Activated CD4-positive, alpha-beta T cell treated with anti-CD3 and anti-CD28 coated beads for 24 hours (primary cell): ENCODE measurements at regions not wholly inside any gene's neighbourhood (a gene's known extent, or its start where the extent isn't known, plus 50 kb on each side); places are given as distances from the start of the nearest gene placed in this dataset.

Source experiments
- DNase-seq, 2 donors: peaks; one replicate each; pipeline ENCODE4 v3.0.0-alpha.2; 2020; ENCODE audit warnings: low read depth in 2 of 2

GRCh38 chr13:80284290-80284689 lies 56.6 kb downstream of the SPRY2 start:
- no peak for DNase-seq

- no peak for DNase-seq
Measured at GRCh38 chr13:80278706-80279105, 62.2 kb downstream of the SPRY2 start.

DNA sequence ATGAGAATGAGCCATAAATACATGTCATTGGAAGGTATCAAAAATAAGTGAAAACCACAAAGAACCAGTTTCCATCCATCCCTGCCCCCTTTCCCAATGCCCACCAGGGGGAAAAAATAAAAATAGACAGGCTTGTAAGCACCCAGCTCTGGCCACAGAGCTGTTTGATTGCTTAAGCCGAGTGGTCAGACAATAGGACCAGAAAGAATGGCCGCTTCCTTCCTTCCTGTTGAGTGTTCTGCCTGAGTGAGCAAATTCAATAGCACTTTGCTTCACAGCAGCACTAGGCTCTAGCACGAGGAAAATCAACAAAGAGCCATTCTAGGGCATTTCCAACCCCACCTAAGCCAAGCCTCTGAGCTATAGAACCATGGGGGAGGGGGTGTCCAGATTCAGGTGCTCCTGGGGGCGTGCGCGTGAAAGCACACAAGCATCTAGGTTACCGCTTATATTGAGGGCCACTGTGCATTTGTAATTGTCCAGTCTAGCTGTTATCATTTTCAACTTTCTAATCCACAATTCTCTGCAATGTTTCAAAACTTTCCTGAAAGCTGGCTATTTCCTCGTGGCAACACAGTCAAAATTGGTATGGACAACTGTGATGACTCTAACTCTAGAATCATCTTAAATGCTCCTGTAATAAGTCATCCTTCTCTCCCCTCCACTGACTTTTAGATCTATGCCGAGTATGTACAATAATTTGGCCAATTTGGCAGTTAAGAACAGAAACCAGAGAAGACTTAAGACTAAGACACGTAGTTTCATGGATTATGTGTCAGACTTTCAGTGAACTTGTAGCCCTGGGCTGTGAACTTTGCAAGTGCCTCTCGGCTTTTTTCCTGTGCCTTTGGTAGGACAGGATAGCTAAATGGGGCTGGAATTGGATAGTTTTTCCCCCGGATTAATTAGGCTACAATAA lies 64.3 kb downstream of the SPRY2 start:
- no peak for DNase-seq

DNA sequence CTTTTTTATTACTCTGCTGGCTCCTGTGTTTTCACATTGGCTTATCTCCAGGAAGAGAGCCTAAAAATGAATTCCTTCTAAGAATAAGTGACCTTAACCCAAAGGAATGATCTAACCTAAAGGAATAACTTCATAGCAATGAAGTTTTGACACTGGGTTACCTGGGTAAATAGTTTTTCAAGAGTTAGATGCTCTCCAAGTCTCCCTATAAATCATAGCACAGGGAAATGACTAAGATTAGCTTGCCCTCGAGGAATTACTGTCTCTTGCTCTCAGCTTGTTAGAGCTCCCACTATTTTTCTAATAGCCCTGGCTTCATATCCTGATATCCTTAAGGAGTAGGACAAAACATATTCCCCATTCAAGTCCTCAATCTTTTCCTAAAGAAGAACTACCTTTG lies 66.3 kb downstream of the SPRY2 start:
- no peak for DNase-seq

- DNase-seq: no peak
Measured at GRCh38 chr13:80273718-80274117, 67.2 kb downstream of the SPRY2 start.

DNA sequence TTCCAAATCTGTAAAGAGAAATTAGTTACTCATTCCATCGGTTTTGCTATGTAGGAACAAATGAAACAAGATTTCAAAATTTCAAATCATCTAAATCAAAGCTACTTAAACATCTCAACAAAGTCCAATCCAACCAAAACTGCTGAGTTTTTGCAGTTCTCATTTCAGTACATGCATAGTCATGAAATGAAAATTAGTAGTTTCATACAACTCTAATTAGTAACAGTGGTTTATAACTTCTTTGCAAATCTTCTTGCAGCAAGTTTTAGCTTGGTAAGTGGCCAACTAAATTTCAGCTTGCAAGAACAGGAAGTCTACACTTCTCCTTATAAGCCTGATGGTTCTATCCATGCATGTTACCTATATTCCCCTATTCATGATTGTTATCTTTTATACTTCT lies 75.6 kb downstream of the SPRY2 start:
- DNase-seq: no peak

GRCh38 chr13:80263745-80264513 lies 77.0 kb downstream of the SPRY2 start:
- DNase-seq: no peak

DNA sequence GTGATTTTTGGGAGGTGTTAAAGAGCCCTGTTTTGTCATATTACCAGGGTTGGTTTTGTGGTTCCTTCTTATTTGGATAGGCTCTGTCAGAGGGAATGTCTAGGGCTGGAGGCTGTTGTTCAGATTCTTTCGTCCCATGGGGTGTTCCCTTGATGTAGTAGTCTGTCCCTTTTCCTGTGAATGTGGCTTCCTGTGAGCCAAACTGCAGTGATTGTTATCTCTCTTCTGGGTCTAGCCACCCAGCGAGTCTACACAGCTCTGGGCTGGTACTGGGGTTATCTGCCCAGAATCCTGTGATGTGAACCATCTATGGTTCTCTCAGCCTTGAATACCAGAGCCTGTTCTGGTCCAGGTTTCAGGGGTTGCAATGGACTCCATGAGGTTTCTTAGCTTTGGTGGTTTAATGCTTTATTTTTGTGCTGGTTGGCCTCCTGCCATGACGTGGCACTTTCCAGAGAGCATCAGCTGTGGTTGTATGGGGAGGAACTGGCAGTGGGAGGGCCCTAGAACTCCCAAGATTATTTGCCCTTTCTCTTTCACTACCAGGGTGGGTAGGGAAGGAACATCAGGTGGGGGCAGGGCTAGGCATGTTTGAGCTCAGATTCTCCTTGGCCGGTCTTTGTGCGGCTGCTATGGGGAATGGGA lies 78.8 kb downstream of the SPRY2 start:
- DNase-seq: no peak

DNA sequence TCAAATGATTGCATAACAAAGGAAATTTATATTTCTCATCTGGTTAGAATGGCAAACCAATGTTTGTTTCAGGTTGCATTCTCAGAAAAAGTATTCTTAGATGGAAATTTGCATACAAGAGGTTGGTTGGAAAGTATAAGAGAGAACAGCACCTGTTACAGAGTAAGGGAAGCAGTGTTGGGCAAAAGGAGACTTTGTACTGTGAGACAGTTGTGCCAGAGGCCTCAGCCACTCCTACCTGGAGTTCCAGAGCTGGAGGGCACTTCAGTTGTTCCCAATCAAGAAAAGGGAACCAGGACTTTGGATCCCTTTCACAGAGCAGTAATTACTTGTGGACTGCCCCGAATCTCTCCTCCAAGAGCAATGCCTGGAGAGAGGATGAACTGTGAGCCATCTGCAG lies 81.8 kb downstream of the SPRY2 start:
- DNase-seq: no peak

DNA sequence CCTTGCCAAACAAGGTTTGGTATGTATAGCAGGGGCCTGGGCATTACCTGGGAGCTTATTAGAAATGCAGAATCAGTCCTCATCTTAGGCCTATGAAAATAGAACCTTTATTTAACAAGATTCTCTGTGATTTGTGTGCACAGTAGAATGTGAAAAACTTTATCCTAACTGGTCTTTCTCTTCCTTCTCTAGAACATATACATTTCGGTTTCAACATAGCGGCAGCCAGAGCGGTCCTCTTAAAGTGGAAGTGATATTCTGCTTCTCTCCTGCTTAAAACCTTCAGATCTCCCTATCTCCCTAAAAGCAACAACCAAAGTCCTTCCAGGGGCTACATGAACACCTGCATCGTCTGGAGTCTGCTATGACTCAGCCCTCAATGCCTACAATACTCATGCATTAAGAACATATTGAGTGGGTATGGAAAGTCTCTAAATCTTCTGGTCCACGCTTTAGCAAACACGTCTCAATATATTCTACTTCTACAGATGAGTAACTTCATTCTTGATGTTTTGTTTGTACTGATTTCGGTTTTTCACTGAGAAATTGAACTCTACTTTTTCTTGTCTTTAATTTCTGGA lies 84.5 kb downstream of the SPRY2 start:
- no peak for DNase-seq

DNA sequence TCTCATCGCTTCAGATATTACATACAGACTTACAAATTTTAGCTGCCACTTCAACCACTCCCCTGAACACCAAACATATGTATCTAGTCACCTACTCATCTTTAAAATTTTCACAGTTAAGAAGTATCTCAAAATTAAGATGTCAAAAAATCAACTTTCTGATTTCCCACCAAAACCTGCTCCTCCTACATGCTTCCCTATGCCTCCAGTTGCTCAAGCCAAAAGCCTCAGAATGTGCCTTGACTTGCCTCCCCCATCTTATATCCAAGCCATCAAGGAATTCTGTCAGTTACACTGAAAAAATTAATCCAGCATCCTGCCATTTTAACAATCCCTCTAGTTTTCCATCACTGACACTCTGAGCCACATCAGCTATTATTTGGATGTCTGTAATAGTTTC lies 85.0 kb downstream of the SPRY2 start:
- no peak for DNase-seq

- no peak for DNase-seq
Measured at GRCh38 chr13:80251403-80251802, 89.5 kb downstream of the SPRY2 start.

DNA sequence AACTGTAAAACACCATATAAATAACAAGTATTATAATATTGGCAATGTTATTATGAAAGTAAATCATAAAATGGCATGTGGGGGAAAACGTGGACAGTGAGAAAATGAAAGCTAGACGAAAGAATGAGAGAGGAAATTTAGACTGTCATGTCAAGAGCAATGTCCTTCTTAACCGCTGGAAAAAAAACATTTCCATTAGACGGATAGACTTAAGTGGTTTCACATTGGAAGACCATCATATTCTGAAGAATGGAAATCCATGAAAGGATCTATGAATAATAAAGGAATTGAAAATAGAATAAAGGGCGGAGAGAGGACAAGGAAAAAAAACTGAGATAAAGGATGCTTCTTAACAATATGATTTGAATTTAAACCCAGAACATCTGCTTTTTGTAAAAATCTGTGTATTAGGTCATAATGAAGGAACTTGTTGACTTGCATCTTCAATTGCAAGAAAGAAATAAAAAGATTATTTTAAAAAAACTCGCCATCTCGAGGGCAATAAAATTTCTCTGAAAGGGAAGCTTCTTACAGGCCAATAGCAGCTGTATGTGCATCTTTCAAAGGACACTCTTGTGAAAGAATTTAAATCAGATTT lies 90.6 kb downstream of the SPRY2 start:
- no peak for DNase-seq

DNA sequence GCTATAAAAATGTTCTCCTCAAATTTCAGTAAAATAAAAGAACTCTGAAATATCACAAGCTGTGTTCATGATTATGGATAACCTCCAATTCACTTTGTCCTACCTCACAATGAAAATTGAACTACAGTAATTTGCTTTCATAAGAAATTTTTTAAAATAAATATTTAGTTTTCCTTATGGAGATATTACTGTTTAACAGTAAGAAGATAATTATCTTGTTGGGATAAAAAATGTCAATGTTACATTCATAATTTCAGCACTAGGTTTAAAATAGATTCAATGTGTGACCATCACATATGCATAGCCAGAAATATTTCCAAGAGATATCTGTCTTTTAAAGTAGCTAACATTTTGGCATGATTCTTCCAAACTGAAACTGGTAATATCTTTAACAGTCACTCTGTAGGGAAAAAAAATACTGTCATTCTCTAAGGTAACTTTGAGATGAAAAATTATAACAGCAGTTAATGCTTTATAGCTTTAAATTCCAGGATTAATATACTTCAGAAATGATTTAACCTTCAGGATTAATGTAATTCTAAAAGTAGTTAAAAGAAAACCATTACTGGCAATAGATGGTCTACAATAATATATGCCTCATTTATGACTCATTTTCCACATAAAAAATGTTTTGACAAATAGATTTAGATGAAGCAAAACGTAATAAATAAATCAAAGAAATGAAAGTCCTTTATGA lies 91.3 kb downstream of the SPRY2 start:
- DNase-seq: no peak

DNA sequence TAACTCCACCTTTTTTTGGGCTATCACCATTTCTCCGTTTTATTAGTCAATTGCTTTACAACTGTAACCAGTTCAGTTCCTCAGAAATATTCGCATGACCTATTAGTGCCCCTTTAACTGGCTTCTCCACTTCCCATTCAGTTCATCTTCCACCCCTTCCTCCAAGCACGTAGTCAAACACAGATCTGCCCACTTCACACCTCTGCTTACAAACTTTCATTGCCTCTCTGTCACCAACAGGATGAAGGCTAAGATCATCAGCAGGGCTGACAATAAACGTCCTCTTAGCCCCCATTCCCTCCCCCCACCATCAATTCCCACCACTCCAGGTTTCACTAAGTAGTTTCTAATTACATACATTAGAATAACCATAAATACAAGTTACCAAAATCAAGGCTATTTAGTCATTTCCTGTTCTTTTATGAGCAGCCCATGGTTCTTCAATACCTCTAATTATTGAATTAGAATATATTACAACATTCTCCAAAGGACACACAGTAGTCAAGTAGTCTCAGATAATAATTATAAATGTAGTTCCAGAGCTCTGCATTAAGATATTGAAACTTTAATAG lies 95.7 kb downstream of the SPRY2 start:
- no peak for DNase-seq

GRCh38 chr13:80244574-80244973 lies 96.4 kb downstream of the SPRY2 start:
- DNase-seq: no peak

GRCh38 chr13:80242728-80243427 lies 98.0 kb downstream of the SPRY2 start:
- DNase-seq: no peak

DNA sequence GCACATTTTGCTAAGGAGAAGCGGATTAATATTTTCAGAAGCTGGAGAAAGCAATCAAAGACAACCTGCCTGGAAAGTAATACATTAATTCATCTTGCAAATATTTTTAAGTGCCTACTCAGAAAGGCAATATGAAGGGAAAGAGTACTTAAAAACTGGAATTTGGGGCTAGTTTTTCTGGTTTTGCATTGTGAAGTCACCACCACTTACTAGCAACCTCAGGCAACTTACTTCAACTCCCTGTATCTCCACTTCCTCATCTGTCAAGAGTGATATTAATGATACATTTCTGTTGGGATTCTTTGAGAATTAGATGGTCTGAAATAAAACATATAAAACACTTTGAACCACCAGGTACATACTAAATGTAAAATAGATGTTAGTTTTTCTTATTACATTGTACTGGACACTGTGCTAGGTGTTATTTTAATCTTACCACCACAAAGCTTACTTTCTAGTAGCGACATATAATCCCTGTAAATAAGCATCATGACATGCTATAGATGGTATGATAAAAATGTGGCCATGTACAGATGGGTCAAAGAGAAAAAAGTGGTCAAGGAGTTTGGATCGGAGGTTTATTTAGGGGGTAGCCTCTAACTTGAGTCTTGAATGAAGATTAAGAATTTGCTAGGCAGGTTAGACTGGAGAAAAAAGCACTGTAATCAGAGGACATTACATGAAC lies 101.2 kb downstream of the SPRY2 start:
- DNase-seq: no peak

- no peak for DNase-seq
Measured at GRCh38 chr13:80239116-80239515, 101.8 kb downstream of the SPRY2 start.

DNA sequence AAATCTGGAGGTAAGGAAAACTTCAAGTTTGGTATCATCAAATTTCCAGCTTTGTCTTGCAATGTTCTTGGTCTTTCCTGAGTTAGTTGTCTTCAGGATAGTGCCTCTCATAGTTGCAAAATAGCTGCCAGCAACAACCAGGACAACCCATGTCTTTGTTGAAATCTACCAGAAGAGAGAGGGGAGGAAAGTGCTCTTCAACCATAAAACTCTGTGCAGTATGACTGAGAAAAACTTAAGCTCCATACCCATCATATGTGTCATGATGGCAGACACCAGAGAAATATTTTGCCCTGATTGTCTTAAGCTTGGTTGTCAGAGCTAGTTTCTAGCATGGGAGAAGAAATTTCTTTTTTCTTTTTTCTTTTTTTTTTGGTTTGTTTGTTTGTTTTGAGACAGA lies 103.3 kb downstream of the SPRY2 start:
- DNase-seq: no peak
